ENCODE measurements at regions not wholly inside any gene's neighbourhood (a gene's known extent, or its start where the extent isn't known, plus 50 kb on each side); places are given as distances from the start of the nearest gene placed in this dataset.

- H3K36me3 Mint-ChIP-seq (ENCODE audit: insufficient read depth, unreplicated experiment): no peaks in the 10 kb centered on the region
- BruUV-seq (replicated peaks): no TSS peak
- CTCF ChIA-PET: interaction anchor here (0.5 to 1.4 kb wide), 3 partner anchors 73 to 135 kb away, joined by 3 to 5 read pairs (median 3); no protein-coding TSS in a partner anchor
- peaks cover 48% of the 10 kb centered on the region for H3K4me1 Mint-ChIP-seq (ENCODE audit: low read depth, unreplicated experiment)
- H3K9me3 Mint-ChIP-seq (ENCODE audit: low read depth, unreplicated experiment): no peaks in the 10 kb centered on the region
- no peak for DNase-seq
- H3K27me3 Mint-ChIP-seq (ENCODE audit: unreplicated experiment): no peaks in the 10 kb centered on the region
- H3K4me3 Mint-ChIP-seq (ENCODE audit: low read depth, unreplicated experiment): peak overlapping the region; percentile 41
- TF ChIP-seq CTCF (IDR thresholded peaks at IDR 0.05; ENCODE audit: unreplicated experiment): no peak
- peak overlapping the region; percentile 85 for H3K27ac Mint-ChIP-seq (ENCODE audit: unreplicated experiment)
- intact Hi-C loops (cut with micrococcal nuclease; ENCODE audit: unreplicated experiment): no loop called here
Measured at GRCh38 chr14:34363733-34364134, 98.3 kb downstream of the SPTSSA start.

- intact Hi-C loops (cut with micrococcal nuclease; ENCODE audit: unreplicated experiment): no loop called here
- Mint-ChIP-seq H3K27ac (ENCODE audit: unreplicated experiment) (peak overlapping the region; percentile 85), H3K27me3 (ENCODE audit: unreplicated experiment) (no peaks in the 10 kb centered on the region), H3K9me3 (ENCODE audit: low read depth, unreplicated experiment) (no peaks in the 10 kb centered on the region), H3K4me1 (ENCODE audit: low read depth, unreplicated experiment) (peaks cover 38% of the 10 kb centered on the region), H3K4me3 (ENCODE audit: low read depth, unreplicated experiment) (no peak overlapping the region), H3K36me3 (ENCODE audit: insufficient read depth, unreplicated experiment) (no peaks in the 10 kb centered on the region)
- CTCF ChIA-PET: no interaction called here
- no peak for DNase-seq
- no TSS peak for BruUV-seq (replicated peaks)
- TF ChIP-seq CTCF (IDR thresholded peaks at IDR 0.05; ENCODE audit: unreplicated experiment): no peak
Measured at GRCh38 chr14:34362641-34363251, 99.3 kb downstream of the SPTSSA start.

- no peak overlapping the region for H3K4me3 Mint-ChIP-seq (ENCODE audit: low read depth, unreplicated experiment)
- no peak overlapping the region for H3K27ac Mint-ChIP-seq (ENCODE audit: unreplicated experiment)
- intact Hi-C loops (cut with micrococcal nuclease; ENCODE audit: unreplicated experiment): no loop called here
- BruUV-seq (replicated peaks): no TSS peak
- no peaks in the 10 kb centered on the region for H3K36me3 Mint-ChIP-seq (ENCODE audit: insufficient read depth, unreplicated experiment)
- H3K9me3 Mint-ChIP-seq (ENCODE audit: low read depth, unreplicated experiment): no peaks in the 10 kb centered on the region
- peaks cover 33% of the 10 kb centered on the region for H3K4me1 Mint-ChIP-seq (ENCODE audit: low read depth, unreplicated experiment)
- no peak for DNase-seq
- TF ChIP-seq CTCF (IDR thresholded peaks at IDR 0.05; ENCODE audit: unreplicated experiment): no peak
- no peaks in the 10 kb centered on the region for H3K27me3 Mint-ChIP-seq (ENCODE audit: unreplicated experiment)
- CTCF ChIA-PET: no interaction called here
Measured at GRCh38 chr14:34361504-34362011, 100.5 kb downstream of the SPTSSA start.

GRCh38 chr14:34359420-34360117, 102.5 kb downstream of the SPTSSA start:
- H3K27ac Mint-ChIP-seq (ENCODE audit: unreplicated experiment): peak overlapping the region; percentile 82
- no peaks in the 10 kb centered on the region for H3K36me3 Mint-ChIP-seq (ENCODE audit: insufficient read depth, unreplicated experiment)
- no peak for TF ChIP-seq CTCF (IDR thresholded peaks at IDR 0.05; ENCODE audit: unreplicated experiment)
- no TSS peak for BruUV-seq (replicated peaks)
- H3K9me3 Mint-ChIP-seq (ENCODE audit: low read depth, unreplicated experiment): no peaks in the 10 kb centered on the region
- intact Hi-C loops (cut with micrococcal nuclease; ENCODE audit: unreplicated experiment): no loop called here
- no peak overlapping the region for H3K4me3 Mint-ChIP-seq (ENCODE audit: low read depth, unreplicated experiment)
- CTCF ChIA-PET: no interaction called here
- H3K4me1 Mint-ChIP-seq (ENCODE audit: low read depth, unreplicated experiment): peaks cover 39% of the 10 kb centered on the region
- DNase-seq: no peak
- H3K27me3 Mint-ChIP-seq (ENCODE audit: unreplicated experiment): no peaks in the 10 kb centered on the region

Measured in Calu3 (cell line).